CD14-positive monocyte (primary cell): ENCODE measurements at regions not wholly inside any gene's neighbourhood (a gene's known extent, or its start where the extent isn't known, plus 50 kb on each side); places are given as distances from the start of the nearest gene placed in this dataset.

Source experiments
- DNase-seq, 3 donors: peaks; one replicate each; pipeline ENCODE4 v3.0.0-alpha.2; 2011 to 2022
- H2AFZ ChIP-seq: 2 replicates; pipeline ENCODE4 v1.6.0; 2012; ENCODE audit warnings: mild to moderate bottlenecking, low read depth, low read length, inconsistent platforms; ENCODE audit not compliant: insufficient read depth, poor library complexity, severe bottlenecking
- H3K27ac ChIP-seq, 2 donors: 1 replicate in 1 of 2; 2 replicates in 1 of 2; pipeline ENCODE4 v1.5.1; 2012 to 2013; ENCODE audit warnings: low read length in 2 of 2, control low read depth in 1 of 2, inconsistent platforms in 1 of 2, low read depth in 1 of 2, mild to moderate bottlenecking in 1 of 2
- H3K27me3 ChIP-seq, 2 donors: one replicate each; pipeline versions ENCODE4 v1.6.0 to v1.6.1; 2011 to 2013; ENCODE audit warnings: low read length in 2 of 2; ENCODE audit not compliant: control insufficient read depth in 2 of 2, insufficient read depth in 2 of 2
- H3K36me3 ChIP-seq, 2 donors: replicated peaks in 1 of 2; 1 replicate in 1 of 2; 2 replicates in 1 of 2; pipeline versions ENCODE4 v1.5.1 to v1.6.1; 2012 to 2013; ENCODE audit warnings: low read length in 2 of 2, control low read depth in 1 of 2, inconsistent platforms in 1 of 2, mild to moderate bottlenecking in 1 of 2; ENCODE audit not compliant: insufficient read depth in 2 of 2, control insufficient read depth in 1 of 2
- H3K4me1 ChIP-seq, 2 donors: 1 replicate in 1 of 2; 2 replicates in 1 of 2; pipeline versions ENCODE4 v1.5.1 to v1.6.1; 2012 to 2013; ENCODE audit warnings: low read length in 2 of 2, control low read depth in 1 of 2, inconsistent platforms in 1 of 2, mild to moderate bottlenecking in 1 of 2, moderate library complexity in 1 of 2; ENCODE audit not compliant: insufficient read depth in 2 of 2, control insufficient read depth in 1 of 2
- H3K4me2 ChIP-seq: replicated peaks from 2 replicates; pipeline ENCODE3; 2012; ENCODE audit warnings: low read length, moderate library complexity, mild to moderate bottlenecking; ENCODE audit not compliant: poor library complexity, severe bottlenecking; ENCODE audit errors: extremely low read depth
- H3K4me3 ChIP-seq, 3 experiments: fragments of 200-600 bp in 1 of 3; sonication (generic) in 1 of 3; replicated peaks in 1 of 3; 1 replicate in 2 of 3; 2 replicates in 1 of 3; pipeline ENCODE4 v1.5.1; 2011 to 2013; ENCODE audit warnings: low read length in 3 of 3, mild to moderate bottlenecking in 3 of 3, control low read depth in 2 of 3, low read depth in 2 of 3, inconsistent platforms in 1 of 3, moderate library complexity in 1 of 3
- H3K79me2 ChIP-seq: 2 replicates; pipeline ENCODE4 v1.6.0; 2012; ENCODE audit warnings: mild to moderate bottlenecking, control low read depth, inconsistent platforms, low read length, moderate library complexity; ENCODE audit not compliant: insufficient read depth
- H3K9ac ChIP-seq: 2 replicates; pipeline ENCODE4 v1.6.0; 2017; ENCODE audit warnings: low read length, mild to moderate bottlenecking; ENCODE audit not compliant: insufficient read depth, poor library complexity, severe bottlenecking
- H3K9me3 ChIP-seq, 2 donors: replicated peaks in 1 of 2; 1 replicate in 1 of 2; 2 replicates in 1 of 2; pipeline versions ENCODE4 v1.5.1 to v1.6.1; 2012 to 2013; ENCODE audit warnings: low read length in 2 of 2, control low read depth in 1 of 2; ENCODE audit not compliant: control insufficient read depth in 1 of 2, insufficient read depth in 1 of 2
- H4K20me1 ChIP-seq: 2 replicates; pipeline ENCODE4 v1.6.0; 2012; ENCODE audit warnings: mild to moderate bottlenecking, low read length, control low read depth, moderate library complexity; ENCODE audit not compliant: insufficient read depth
- H3K27ac Mint-ChIP-seq, 7 donors: one replicate each; pipeline ENCODE4 v1.8.0; 2020; ENCODE audit warnings: mild to moderate bottlenecking in 7 of 7, mixed read lengths in 7 of 7, moderate library complexity in 6 of 7, inconsistent platforms in 2 of 7
- H3K27me3 Mint-ChIP-seq, 3 donors: one replicate each; pipeline ENCODE4 v1.8.0; 2021 to 2022; ENCODE audit warnings: low read depth in 3 of 3, mild to moderate bottlenecking in 3 of 3, mixed read lengths in 3 of 3, moderate library complexity in 3 of 3, inconsistent platforms in 1 of 3
- H3K36me3 Mint-ChIP-seq, 2 donors: one replicate each; pipeline ENCODE4 v1.8.0; 2020; ENCODE audit warnings: mixed read lengths in 2 of 2, inconsistent platforms in 1 of 2, mild to moderate bottlenecking in 1 of 2
- H3K4me1 Mint-ChIP-seq: one replicate; pipeline ENCODE4 v1.8.0; 2020; ENCODE audit warnings: mild to moderate bottlenecking, mixed read lengths
- H3K4me3 Mint-ChIP-seq, 2 donors: one replicate each; pipeline ENCODE4 v1.8.0; 2020; ENCODE audit warnings: mild to moderate bottlenecking in 2 of 2, mixed read lengths in 2 of 2, moderate library complexity in 1 of 2
- H3K9me3 Mint-ChIP-seq, 7 donors: one replicate each; pipeline ENCODE4 v1.8.0; 2020 to 2022; ENCODE audit warnings: mixed read lengths in 7 of 7, mild to moderate bottlenecking in 6 of 7, moderate library complexity in 6 of 7, inconsistent platforms in 2 of 7
- WGBS: methylation state at CpG from one replicate; pipeline ENCODE4 v1.1.5; 2013; ENCODE audit warnings: missing lambda C conversion rate; ENCODE audit not compliant: insufficient coverage; 5-methylcytosine and 5-hydroxymethylcytosine counted together
- intact Hi-C, 2 donors: fragments of 100-400 bp; cut with micrococcal nuclease; formaldehyde crosslinking; loops; one replicate each; pipeline versions ENCODE4 v1.15.0 to v1.15.1; 2023
- TF ChIP-seq, protein P1 (sequence below): fragments of 200-600 bp; IDR thresholded peaks from one replicate; pipeline ENCODE4 v1.8.0; 2022; ENCODE audit warnings: antibody characterized with exemption, mild to moderate bottlenecking

DNA sequence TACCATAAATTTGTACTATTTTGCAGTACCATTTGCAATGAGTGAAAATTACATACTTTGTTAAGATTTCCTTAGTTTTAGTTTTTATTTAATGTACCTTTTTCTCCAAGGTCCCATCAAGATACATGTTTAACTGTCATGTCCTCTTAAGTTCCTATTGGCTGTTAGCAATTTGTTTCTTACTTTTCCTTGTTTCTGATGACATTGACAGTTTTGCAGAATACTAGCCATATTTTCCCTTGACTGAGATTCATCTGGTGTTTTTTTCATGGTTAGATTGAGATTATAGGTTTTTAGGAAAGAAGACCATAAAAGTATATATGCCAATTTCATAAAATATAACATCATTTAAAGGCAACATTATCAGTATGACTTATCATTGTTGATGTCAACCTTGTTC lies 376.8 kb upstream of the STEAP1 start:
- Histone ChIP-seq H3K27me3 (no peaks in the 10 kb centered on the region), H3K9ac (no peak overlapping the region), H3K79me2 (no peaks in the 10 kb centered on the region), H3K4me2 (no peak overlapping the region), H4K20me1 (no peaks in the 10 kb centered on the region), H2AFZ (no peak overlapping the region), H3K4me1 (no peaks in the 10 kb centered on the region), H3K27ac (no peak overlapping the region), H3K9me3 (peaks cover 5 to 11% of the 10 kb centered on the region in 2 donors), H3K36me3 (no peaks in the 10 kb centered on the region), H3K4me3 (no peak overlapping the region)
- H3K27ac Mint-ChIP-seq: no peak overlapping the region
- H3K27me3 Mint-ChIP-seq: no peaks in the 10 kb centered on the region
- H3K4me3 Mint-ChIP-seq: no peak overlapping the region
- TF ChIP-seq, protein P1, sequence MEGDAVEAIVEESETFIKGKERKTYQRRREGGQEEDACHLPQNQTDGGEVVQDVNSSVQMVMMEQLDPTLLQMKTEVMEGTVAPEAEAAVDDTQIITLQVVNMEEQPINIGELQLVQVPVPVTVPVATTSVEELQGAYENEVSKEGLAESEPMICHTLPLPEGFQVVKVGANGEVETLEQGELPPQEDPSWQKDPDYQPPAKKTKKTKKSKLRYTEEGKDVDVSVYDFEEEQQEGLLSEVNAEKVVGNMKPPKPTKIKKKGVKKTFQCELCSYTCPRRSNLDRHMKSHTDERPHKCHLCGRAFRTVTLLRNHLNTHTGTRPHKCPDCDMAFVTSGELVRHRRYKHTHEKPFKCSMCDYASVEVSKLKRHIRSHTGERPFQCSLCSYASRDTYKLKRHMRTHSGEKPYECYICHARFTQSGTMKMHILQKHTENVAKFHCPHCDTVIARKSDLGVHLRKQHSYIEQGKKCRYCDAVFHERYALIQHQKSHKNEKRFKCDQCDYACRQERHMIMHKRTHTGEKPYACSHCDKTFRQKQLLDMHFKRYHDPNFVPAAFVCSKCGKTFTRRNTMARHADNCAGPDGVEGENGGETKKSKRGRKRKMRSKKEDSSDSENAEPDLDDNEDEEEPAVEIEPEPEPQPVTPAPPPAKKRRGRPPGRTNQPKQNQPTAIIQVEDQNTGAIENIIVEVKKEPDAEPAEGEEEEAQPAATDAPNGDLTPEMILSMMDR: no peak
- peaks cover 0 to 2% (median 0%) of the 10 kb centered on the region in 7 donors for H3K9me3 Mint-ChIP-seq
- no peaks in the 10 kb centered on the region for H3K4me1 Mint-ChIP-seq
- no peaks in the 10 kb centered on the region for H3K36me3 Mint-ChIP-seq
- intact Hi-C loops: no loop called here
- no peak for DNase-seq

DNA sequence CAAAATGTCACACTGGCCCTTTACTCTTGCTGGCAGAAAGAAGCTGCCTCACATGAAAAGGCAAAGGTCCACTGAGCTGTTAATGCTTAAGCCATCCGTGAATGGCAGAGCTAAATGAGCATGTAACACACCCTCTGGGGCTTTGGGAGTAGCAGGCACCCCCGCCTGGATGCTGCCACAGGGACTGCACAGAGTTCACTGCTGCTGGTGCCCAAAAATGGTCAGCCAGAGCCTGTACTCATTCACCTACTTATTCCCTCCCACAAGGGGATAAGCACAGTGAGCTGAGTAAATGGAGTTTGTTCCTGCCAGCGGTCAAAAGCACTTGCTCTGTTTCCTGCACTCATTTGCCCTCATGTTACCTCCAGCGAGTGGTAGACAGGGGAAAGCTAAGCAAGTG lies 374.0 kb upstream of the STEAP1 start:
- Mint-ChIP-seq H3K27ac (no peak overlapping the region), H3K9me3 (peaks cover 0 to 5% (median 0%) of the 10 kb centered on the region in 7 donors)

More for the DNA sequence above, 374.0 kb upstream of the STEAP1 start:
- 75% methylated on average over 3 of the region's 4 CpGs for WGBS
- H3K4me3 ChIP-seq: no peak overlapping the region
- no peaks in the 10 kb centered on the region for H3K36me3 ChIP-seq
- no peak for DNase-seq
- H3K79me2 ChIP-seq: no peaks in the 10 kb centered on the region
- H3K36me3 Mint-ChIP-seq: no peaks in the 10 kb centered on the region
- H3K4me2 ChIP-seq: no peak overlapping the region
- H3K4me1 ChIP-seq: no peaks in the 10 kb centered on the region
- intact Hi-C loops: no loop called here
- no peaks in the 10 kb centered on the region for H3K4me1 Mint-ChIP-seq
- H4K20me1 ChIP-seq: no peaks in the 10 kb centered on the region
- H3K9me3 ChIP-seq: peaks cover 8 to 11% of the 10 kb centered on the region in 2 donors
- TF ChIP-seq, protein P1: no peak
- H3K27me3 Mint-ChIP-seq: no peaks in the 10 kb centered on the region
- no peak overlapping the region for H3K27ac ChIP-seq
- no peaks in the 10 kb centered on the region for H3K27me3 ChIP-seq
- H2AFZ ChIP-seq: no peak overlapping the region
- H3K9ac ChIP-seq: no peak overlapping the region
- H3K4me3 Mint-ChIP-seq: no peak overlapping the region
